SK-N-SH treated with all-trans-retinoic acid at 6 μM for 48 hours (cell line): ENCODE measurements at regions not wholly inside any gene's neighbourhood (a gene's known extent, or its start where the extent isn't known, plus 50 kb on each side); places are given as distances from the start of the nearest gene placed in this dataset.

ENCODE experiments used
- CSRNP3 ChIP-seq: fragments of 250-450 bp; sonication (Bioruptor Pico); IDR thresholded peaks from 2 replicates; pipeline ENCODE4 v1.5.1; 2021; ENCODE audit warnings: mild to moderate bottlenecking, moderate library complexity
- GLIS3 ChIP-seq: fragments of 250-450 bp; sonication (Bioruptor Pico); IDR thresholded peaks from 2 replicates; pipeline ENCODE4 v1.5.0; 2020; ENCODE audit warnings: mild to moderate bottlenecking, moderate library complexity
- ISL1 ChIP-seq: fragments of 250-450 bp; sonication (Bioruptor Pico); IDR thresholded peaks from 2 replicates; pipeline ENCODE4 v2.1.2; 2022; ENCODE audit warnings: mild to moderate bottlenecking, moderate library complexity
- TF ChIP-seq, protein P1 (sequence below): fragments of 250-450 bp; sonication (Bioruptor Pico); IDR thresholded peaks from 2 replicates; pipeline ENCODE4 v1.8.0; 2020; ENCODE audit warnings: mild to moderate bottlenecking, moderate library complexity, borderline replicate concordance
- TF ChIP-seq, protein P2 (sequence below): fragments of 250-450 bp; sonication (Bioruptor Pico); IDR thresholded peaks from 2 replicates; pipeline ENCODE4 v1.8.0; 2021; ENCODE audit warnings: low read depth, mild to moderate bottlenecking, moderate library complexity, borderline replicate concordance

- TF ChIP-seq GLIS3 (CRISPR knock-in tag) (peak; percentile 92), ISL1 (CRISPR knock-in tag) (peak; percentile 97), CSRNP3 (peak; percentile 92)
- TF ChIP-seq, protein P1, sequence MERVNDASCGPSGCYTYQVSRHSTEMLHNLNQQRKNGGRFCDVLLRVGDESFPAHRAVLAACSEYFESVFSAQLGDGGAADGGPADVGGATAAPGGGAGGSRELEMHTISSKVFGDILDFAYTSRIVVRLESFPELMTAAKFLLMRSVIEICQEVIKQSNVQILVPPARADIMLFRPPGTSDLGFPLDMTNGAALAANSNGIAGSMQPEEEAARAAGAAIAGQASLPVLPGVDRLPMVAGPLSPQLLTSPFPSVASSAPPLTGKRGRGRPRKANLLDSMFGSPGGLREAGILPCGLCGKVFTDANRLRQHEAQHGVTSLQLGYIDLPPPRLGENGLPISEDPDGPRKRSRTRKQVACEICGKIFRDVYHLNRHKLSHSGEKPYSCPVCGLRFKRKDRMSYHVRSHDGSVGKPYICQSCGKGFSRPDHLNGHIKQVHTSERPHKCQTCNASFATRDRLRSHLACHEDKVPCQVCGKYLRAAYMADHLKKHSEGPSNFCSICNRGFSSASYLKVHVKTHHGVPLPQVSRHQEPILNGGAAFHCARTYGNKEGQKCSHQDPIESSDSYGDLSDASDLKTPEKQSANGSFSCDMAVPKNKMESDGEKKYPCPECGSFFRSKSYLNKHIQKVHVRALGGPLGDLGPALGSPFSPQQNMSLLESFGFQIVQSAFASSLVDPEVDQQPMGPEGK (CRISPR knock-in tag): peak; percentile 90
- TF ChIP-seq, protein P2, sequence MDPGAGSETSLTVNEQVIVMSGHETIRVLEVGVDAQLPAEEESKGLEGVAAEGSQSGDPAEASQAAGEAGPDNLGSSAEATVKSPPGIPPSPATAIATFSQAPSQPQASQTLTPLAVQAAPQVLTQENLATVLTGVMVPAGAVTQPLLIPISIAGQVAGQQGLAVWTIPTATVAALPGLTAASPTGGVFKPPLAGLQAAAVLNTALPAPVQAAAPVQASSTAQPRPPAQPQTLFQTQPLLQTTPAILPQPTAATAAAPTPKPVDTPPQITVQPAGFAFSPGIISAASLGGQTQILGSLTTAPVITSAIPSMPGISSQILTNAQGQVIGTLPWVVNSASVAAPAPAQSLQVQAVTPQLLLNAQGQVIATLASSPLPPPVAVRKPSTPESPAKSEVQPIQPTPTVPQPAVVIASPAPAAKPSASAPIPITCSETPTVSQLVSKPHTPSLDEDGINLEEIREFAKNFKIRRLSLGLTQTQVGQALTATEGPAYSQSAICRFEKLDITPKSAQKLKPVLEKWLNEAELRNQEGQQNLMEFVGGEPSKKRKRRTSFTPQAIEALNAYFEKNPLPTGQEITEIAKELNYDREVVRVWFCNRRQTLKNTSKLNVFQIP: peak; percentile 83; the same call in 1 of the 2 replicates
Measured at GRCh38 chr2:7988440-7988839, 693.4 kb upstream of the ID2 start.
